Neural progenitor cell (in vitro differentiated cells): ENCODE measurements at regions not wholly inside any gene's neighbourhood (a gene's known extent, or its start where the extent isn't known, plus 50 kb on each side); places are given as distances from the start of the nearest gene placed in this dataset.

Experiments
- CTCF ChIP-seq: fragments of 200-600 bp; sonication (generic); IDR thresholded peaks from 2 replicates; pipeline ENCODE4 v1.5.1; 2017; ENCODE audit warnings: antibody characterized with exemption, mild to moderate bottlenecking
- EZH2 ChIP-seq: fragments of 200-600 bp; sonication (generic); IDR thresholded peaks from 2 replicates; pipeline ENCODE4 v1.6.1; 2017; ENCODE audit warnings: antibody characterized with exemption, mild to moderate bottlenecking, moderate library complexity
- EZH2phosphoT487 ChIP-seq: fragments of 200-600 bp; sonication (generic); IDR thresholded peaks from 2 replicates; pipeline ENCODE4 v1.6.1; 2017; ENCODE audit warnings: antibody characterized with exemption

DNA sequence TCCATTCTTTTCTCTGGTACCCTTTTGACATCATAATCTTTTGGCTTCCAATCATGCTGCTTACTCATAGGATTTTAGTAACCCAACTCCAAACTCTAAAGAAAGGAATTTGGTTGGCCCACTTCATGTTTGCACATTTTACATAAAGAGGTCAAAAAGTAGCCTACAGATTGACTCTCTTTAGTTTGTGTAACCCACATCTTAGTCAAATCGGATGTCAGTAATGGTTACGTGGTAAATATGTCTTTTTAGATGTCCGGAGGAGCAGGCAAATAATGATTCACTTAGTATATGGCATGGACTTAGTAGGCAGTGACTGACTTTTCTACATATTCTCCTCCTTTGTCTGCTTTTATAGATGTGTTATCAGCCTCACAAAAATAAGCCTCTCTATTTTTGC is 711.6 kb upstream of the FOXG1 start:
- TF ChIP-seq CTCF: no peak
- no peak for TF ChIP-seq EZH2
- no peak for TF ChIP-seq EZH2phosphoT487
